ENCODE measurements at regions not wholly inside any gene's neighbourhood (a gene's known extent, or its start where the extent isn't known, plus 50 kb on each side); places are given as distances from the start of the nearest gene placed in this dataset.

DNA sequence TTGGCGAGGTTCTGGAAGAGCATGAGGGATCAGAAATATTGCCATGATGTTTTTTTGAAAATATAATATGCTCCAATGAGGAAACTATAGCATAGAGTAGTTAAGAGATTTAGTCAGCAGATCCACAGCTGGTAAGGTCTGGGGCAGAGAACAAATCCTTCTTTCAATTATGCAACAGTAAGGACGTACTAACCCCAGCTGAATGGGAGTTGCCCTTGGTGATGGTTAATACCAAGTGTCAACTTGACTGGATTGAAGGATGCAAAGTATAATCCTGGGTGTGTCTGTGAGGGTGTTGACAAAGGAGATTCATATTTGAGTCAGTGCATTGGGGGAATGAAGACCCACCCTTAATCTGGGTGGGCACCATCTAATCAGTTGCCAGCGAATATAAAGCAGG, 745.5 kb upstream of the NRSN1 start:
- H4K20me1 ChIP-seq (ENCODE audit: insufficient read depth) = no peaks in the 10 kb centered on the region
- no peak overlapping the region for H3K27ac ChIP-seq (ENCODE audit: low read length)
- no peak overlapping the region for H3K9ac ChIP-seq (ENCODE audit: low read length)
- H3K9me2 ChIP-seq (ENCODE audit: insufficient read depth, low read length) = no peaks in the 10 kb centered on the region
- no peaks in the 10 kb centered on the region for H3K79me2 ChIP-seq (replicated peaks; ENCODE audit: insufficient read depth, low read length)
- H3K9me3 ChIP-seq (ENCODE audit: low read length) = no peaks in the 10 kb centered on the region
- no peaks in the 10 kb centered on the region for H3F3A ChIP-seq (ENCODE audit: insufficient read depth, low read length, poor library complexity, severe bottlenecking)
- no peak overlapping the region for H3K4me2 ChIP-seq (ENCODE audit: low read length)
- no peak for TF ChIP-seq EP300 (conservative IDR thresholded peaks at IDR 0.05; ENCODE audit: poor library complexity, severe bottlenecking)
- no peak for TF ChIP-seq MXI1 (conservative IDR thresholded peaks at IDR 0.05; ENCODE audit: poor library complexity, severe bottlenecking)
- no peak overlapping the region for H2AFZ ChIP-seq (ENCODE audit: low read depth, low read length)
- no peaks in the 10 kb centered on the region for H3K36me3 ChIP-seq (ENCODE audit: insufficient read depth, low read length)
- no peaks in the 10 kb centered on the region for H3K27me3 ChIP-seq (ENCODE audit: insufficient read depth, low read depth, low read length)
- H3K4me3 ChIP-seq (ENCODE audit: low read length) = no peak overlapping the region

DNA sequence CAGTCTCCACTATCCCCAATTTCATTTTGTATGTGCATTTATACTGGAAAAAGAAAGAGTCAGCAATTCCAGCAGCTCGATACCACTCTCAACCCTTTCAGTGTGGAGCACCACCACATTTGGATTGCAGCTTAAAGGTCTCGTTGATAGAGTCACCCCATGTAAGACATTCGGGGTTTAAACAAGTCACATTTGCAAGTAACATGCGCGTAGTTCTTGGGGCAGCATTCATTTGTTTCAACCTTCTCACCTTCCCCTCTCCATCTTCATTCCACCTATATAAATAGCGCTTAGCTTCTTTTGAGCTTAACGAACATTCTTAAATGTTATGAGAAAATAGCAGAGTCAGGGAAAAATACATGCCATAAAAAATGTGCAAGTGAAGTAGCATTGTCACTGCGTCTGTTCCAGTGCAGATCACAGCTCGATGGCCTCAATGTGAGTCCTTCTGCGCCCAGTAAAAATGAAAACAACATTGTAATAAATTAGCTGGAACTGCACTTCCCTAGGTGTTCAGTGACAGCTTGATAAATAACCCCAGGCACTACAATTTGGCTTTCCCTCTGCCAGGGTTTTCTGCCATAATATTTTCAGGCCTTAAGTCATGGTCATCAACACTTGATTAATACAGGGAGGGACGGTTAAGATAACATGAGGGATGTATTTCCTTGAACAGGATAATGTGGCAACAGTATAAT, 737.8 kb upstream of the NRSN1 start:
- Histone ChIP-seq H3K9me2 (ENCODE audit: insufficient read depth, low read length) (no peaks in the 10 kb centered on the region), H2AFZ (ENCODE audit: low read depth, low read length) (no peak overlapping the region), H3K36me3 (ENCODE audit: insufficient read depth, low read length) (no peaks in the 10 kb centered on the region), H3K27ac (ENCODE audit: low read length) (no peak overlapping the region), H3K27me3 (ENCODE audit: insufficient read depth, low read depth, low read length) (no peaks in the 10 kb centered on the region), H3K79me2 (replicated peaks; ENCODE audit: insufficient read depth, low read length) (no peaks in the 10 kb centered on the region), H3F3A (ENCODE audit: insufficient read depth, low read length, poor library complexity, severe bottlenecking) (no peaks in the 10 kb centered on the region), H3K4me3 (ENCODE audit: low read length) (no peak overlapping the region), H3K4me2 (ENCODE audit: low read length) (no peak overlapping the region), H3K9me3 (ENCODE audit: low read length) (no peaks in the 10 kb centered on the region), H3K9ac (ENCODE audit: low read length) (no peak overlapping the region), H4K20me1 (ENCODE audit: insufficient read depth) (no peaks in the 10 kb centered on the region)
- no peak for TF ChIP-seq POLR2AphosphoS5 (IDR thresholded peaks at IDR 0.05)
- TF ChIP-seq, protein P1, sequence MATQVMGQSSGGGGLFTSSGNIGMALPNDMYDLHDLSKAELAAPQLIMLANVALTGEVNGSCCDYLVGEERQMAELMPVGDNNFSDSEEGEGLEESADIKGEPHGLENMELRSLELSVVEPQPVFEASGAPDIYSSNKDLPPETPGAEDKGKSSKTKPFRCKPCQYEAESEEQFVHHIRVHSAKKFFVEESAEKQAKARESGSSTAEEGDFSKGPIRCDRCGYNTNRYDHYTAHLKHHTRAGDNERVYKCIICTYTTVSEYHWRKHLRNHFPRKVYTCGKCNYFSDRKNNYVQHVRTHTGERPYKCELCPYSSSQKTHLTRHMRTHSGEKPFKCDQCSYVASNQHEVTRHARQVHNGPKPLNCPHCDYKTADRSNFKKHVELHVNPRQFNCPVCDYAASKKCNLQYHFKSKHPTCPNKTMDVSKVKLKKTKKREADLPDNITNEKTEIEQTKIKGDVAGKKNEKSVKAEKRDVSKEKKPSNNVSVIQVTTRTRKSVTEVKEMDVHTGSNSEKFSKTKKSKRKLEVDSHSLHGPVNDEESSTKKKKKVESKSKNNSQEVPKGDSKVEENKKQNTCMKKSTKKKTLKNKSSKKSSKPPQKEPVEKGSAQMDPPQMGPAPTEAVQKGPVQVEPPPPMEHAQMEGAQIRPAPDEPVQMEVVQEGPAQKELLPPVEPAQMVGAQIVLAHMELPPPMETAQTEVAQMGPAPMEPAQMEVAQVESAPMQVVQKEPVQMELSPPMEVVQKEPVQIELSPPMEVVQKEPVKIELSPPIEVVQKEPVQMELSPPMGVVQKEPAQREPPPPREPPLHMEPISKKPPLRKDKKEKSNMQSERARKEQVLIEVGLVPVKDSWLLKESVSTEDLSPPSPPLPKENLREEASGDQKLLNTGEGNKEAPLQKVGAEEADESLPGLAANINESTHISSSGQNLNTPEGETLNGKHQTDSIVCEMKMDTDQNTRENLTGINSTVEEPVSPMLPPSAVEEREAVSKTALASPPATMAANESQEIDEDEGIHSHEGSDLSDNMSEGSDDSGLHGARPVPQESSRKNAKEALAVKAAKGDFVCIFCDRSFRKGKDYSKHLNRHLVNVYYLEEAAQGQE (IDR thresholded peaks at IDR 0.05; ENCODE audit: borderline replicate concordance) = no peak
- TF ChIP-seq CTCF (IDR thresholded peaks at IDR 0.05; ENCODE audit: poor library complexity, severe bottlenecking) = no peak
- TF ChIP-seq MXI1 (conservative IDR thresholded peaks at IDR 0.05; ENCODE audit: poor library complexity, severe bottlenecking) = no peak
- TF ChIP-seq EP300 (conservative IDR thresholded peaks at IDR 0.05; ENCODE audit: poor library complexity, severe bottlenecking) = no peak
- no peak for TF ChIP-seq EZH2 (IDR thresholded peaks at IDR 0.05; ENCODE audit: borderline replicate concordance, insufficient read depth, low read length, poor library complexity, severe bottlenecking)
- TF ChIP-seq TAF1 (IDR thresholded peaks at IDR 0.05; ENCODE audit: low read depth) = no peak
- no peak for TF ChIP-seq SMC3 (conservative IDR thresholded peaks at IDR 0.05; ENCODE audit: poor library complexity)
- TF ChIP-seq RAD21 (conservative IDR thresholded peaks at IDR 0.05) = no peak

All from neural cell (in vitro differentiated cells).